DND-41 (cell line): ENCODE measurements at regions not wholly inside any gene's neighbourhood (a gene's known extent, or its start where the extent isn't known, plus 50 kb on each side); places are given as distances from the start of the nearest gene placed in this dataset.

Experiments used
- ATAC-seq: fragments of 200-7000 bp; cut with Tn5 transposase; 3 replicates; pipeline ENCODE4 v1.9.1; 2021; ENCODE audit warnings: low read depth; ENCODE audit not compliant: insufficient read depth
- DNase-seq: peaks from one replicate; pipeline ENCODE4 v3.0.0-alpha.2; 2020
- H2AFZ ChIP-seq: 2 replicates; pipeline ENCODE4 v1.6.0; 2012; ENCODE audit warnings: low read depth, low read length
- H3K27ac ChIP-seq: 2 replicates; pipeline ENCODE4 v1.5.1; 2012; ENCODE audit warnings: low read length, inconsistent platforms
- H3K27me3 ChIP-seq: fragments of 200-600 bp; sonication (generic); 2 replicates; pipeline ENCODE4 v1.6.0; 2012; ENCODE audit warnings: low read length, mild to moderate bottlenecking, inconsistent platforms; ENCODE audit not compliant: insufficient read depth, poor library complexity
- H3K36me3 ChIP-seq: 2 replicates; pipeline ENCODE4 v1.5.1; 2012; ENCODE audit warnings: low read length, inconsistent platforms; ENCODE audit not compliant: insufficient read depth
- H3K4me1 ChIP-seq: 2 replicates; pipeline ENCODE4 v1.5.1; 2012; ENCODE audit warnings: mild to moderate bottlenecking, low read length; ENCODE audit not compliant: insufficient read depth
- H3K4me2 ChIP-seq: 2 replicates; pipeline ENCODE4 v1.6.0; 2012; ENCODE audit warnings: mild to moderate bottlenecking, moderate library complexity, low read length, inconsistent platforms; ENCODE audit not compliant: insufficient read depth
- H3K4me3 ChIP-seq, 2 experiments: fragments of 200-600 bp in 1 of 2; shearing (Covaris generic) in 1 of 2; 2 replicates each; pipeline ENCODE4 v1.5.1; 2012 to 2016; ENCODE audit warnings: inconsistent platforms in 2 of 2, low read length in 2 of 2, mild to moderate bottlenecking in 2 of 2, low read depth in 1 of 2, moderate library complexity in 1 of 2
- H3K79me2 ChIP-seq: 2 replicates; pipeline ENCODE4 v1.6.0; 2012; ENCODE audit warnings: low read length, inconsistent platforms; ENCODE audit not compliant: insufficient read depth
- H3K9ac ChIP-seq: 2 replicates; pipeline ENCODE4 v1.6.0; 2012; ENCODE audit warnings: low read depth, mild to moderate bottlenecking, inconsistent platforms, low read length, moderate library complexity
- H3K9me3 ChIP-seq: 2 replicates; pipeline ENCODE4 v1.5.1; 2012; ENCODE audit warnings: low read length, moderate library complexity, mild to moderate bottlenecking, inconsistent platforms; ENCODE audit not compliant: insufficient read depth, severe bottlenecking
- H4K20me1 ChIP-seq: 2 replicates; pipeline ENCODE4 v1.6.0; 2012; ENCODE audit warnings: low read length; ENCODE audit not compliant: insufficient read depth
- EZH2 ChIP-seq: IDR thresholded peaks from 3 replicates; pipeline ENCODE4 v1.6.1; 2012; ENCODE audit warnings: borderline replicate concordance, low read depth, mild to moderate bottlenecking, moderate library complexity, low read length, inconsistent platforms; ENCODE audit not compliant: severe bottlenecking
- TF ChIP-seq, protein P1 (sequence below): IDR thresholded peaks from 2 replicates; pipeline ENCODE4 v1.5.1; 2012; ENCODE audit warnings: borderline replicate concordance, low read length, moderate library complexity, mild to moderate bottlenecking; ENCODE audit not compliant: poor library complexity, severe bottlenecking; ENCODE audit errors: extremely low read depth

GRCh38 chr18:24947521-24948305, 404.3 kb downstream of the ZNF521 start:
- no peak overlapping the region for H3K4me3 ChIP-seq
- no peaks in the 10 kb centered on the region for H4K20me1 ChIP-seq
- H2AFZ ChIP-seq: no peak overlapping the region
- H3K9ac ChIP-seq: no peak overlapping the region
- no peak overlapping the region for H3K4me2 ChIP-seq
- H3K4me1 ChIP-seq: no peaks in the 10 kb centered on the region
- H3K27me3 ChIP-seq: peaks cover 3% of the 10 kb centered on the region
- DNase-seq (no peak), ATAC-seq (no peak)
- H3K27ac ChIP-seq: no peak overlapping the region
- no peaks in the 10 kb centered on the region for H3K9me3 ChIP-seq
- H3K79me2 ChIP-seq: no peaks in the 10 kb centered on the region
- no peaks in the 10 kb centered on the region for H3K36me3 ChIP-seq
- TF ChIP-seq EZH2: no peak
- TF ChIP-seq, protein P1, sequence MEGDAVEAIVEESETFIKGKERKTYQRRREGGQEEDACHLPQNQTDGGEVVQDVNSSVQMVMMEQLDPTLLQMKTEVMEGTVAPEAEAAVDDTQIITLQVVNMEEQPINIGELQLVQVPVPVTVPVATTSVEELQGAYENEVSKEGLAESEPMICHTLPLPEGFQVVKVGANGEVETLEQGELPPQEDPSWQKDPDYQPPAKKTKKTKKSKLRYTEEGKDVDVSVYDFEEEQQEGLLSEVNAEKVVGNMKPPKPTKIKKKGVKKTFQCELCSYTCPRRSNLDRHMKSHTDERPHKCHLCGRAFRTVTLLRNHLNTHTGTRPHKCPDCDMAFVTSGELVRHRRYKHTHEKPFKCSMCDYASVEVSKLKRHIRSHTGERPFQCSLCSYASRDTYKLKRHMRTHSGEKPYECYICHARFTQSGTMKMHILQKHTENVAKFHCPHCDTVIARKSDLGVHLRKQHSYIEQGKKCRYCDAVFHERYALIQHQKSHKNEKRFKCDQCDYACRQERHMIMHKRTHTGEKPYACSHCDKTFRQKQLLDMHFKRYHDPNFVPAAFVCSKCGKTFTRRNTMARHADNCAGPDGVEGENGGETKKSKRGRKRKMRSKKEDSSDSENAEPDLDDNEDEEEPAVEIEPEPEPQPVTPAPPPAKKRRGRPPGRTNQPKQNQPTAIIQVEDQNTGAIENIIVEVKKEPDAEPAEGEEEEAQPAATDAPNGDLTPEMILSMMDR: no peak

- no peak overlapping the region for H3K4me3 ChIP-seq
- no peaks in the 10 kb centered on the region for H4K20me1 ChIP-seq
- TF ChIP-seq, protein P1: no peak
- TF ChIP-seq EZH2: no peak
- no peak overlapping the region for H2AFZ ChIP-seq
- H3K4me1 ChIP-seq: no peaks in the 10 kb centered on the region
- H3K9ac ChIP-seq: no peak overlapping the region
- H3K36me3 ChIP-seq: no peaks in the 10 kb centered on the region
- no peaks in the 10 kb centered on the region for H3K9me3 ChIP-seq
- ATAC-seq: no peak
- no peak overlapping the region for H3K27ac ChIP-seq
- no peak overlapping the region for H3K4me2 ChIP-seq
- DNase-seq: no peak
- H3K27me3 ChIP-seq: no peaks in the 10 kb centered on the region
- no peaks in the 10 kb centered on the region for H3K79me2 ChIP-seq
Observed at GRCh38 chr18:24949908-24950307, 402.1 kb downstream of the ZNF521 start.

DNA sequence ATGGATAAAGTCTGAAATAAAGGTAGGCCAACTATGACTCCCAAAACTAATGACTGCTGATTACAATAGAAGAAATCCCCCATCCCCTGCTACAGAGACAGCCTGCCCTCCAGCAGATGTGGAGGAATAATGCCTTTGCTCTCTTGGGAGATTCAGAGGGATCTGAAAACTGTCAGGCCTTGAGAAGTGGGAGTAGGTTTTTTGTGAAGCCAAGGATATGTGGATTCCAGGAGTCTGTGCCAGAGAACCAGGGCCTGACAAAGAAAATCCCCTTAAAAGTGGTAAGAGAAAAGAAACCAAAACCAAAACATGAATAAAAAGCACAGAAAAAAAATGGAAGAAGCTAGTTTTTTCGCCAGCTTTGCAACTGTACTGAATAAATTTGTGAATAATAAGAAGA, 397.6 kb downstream of the ZNF521 start:
- no peak for ATAC-seq
- Histone ChIP-seq H3K4me3 (no peak overlapping the region), H3K9me3 (no peaks in the 10 kb centered on the region), H3K79me2 (no peaks in the 10 kb centered on the region), H3K4me2 (no peak overlapping the region), H3K36me3 (no peaks in the 10 kb centered on the region), H4K20me1 (no peaks in the 10 kb centered on the region), H3K27ac (no peak overlapping the region), H3K4me1 (no peaks in the 10 kb centered on the region), H3K27me3 (no peaks in the 10 kb centered on the region), H2AFZ (no peak overlapping the region), H3K9ac (no peak overlapping the region)
- TF ChIP-seq, protein P1: no peak
- TF ChIP-seq EZH2: no peak
- no peak for DNase-seq
